DOHH2 (cell line): ENCODE measurements at regions not wholly inside any gene's neighbourhood (a gene's known extent, or its start where the extent isn't known, plus 50 kb on each side); places are given as distances from the start of the nearest gene placed in this dataset.

Experiments used
- H3F3A ChIP-seq: fragments of 200-600 bp; sonication (generic), shearing (Covaris generic); 2 replicates; pipeline ENCODE4 v1.6.0; 2016; ENCODE audit warnings: antibody characterized with exemption, mild to moderate bottlenecking; ENCODE audit not compliant: control insufficient read depth, insufficient read depth
- H3K27ac ChIP-seq: fragments of 200-600 bp; sonication (generic); 2 replicates; pipeline ENCODE4 v1.5.1; 2014; ENCODE audit warnings: low read depth, mild to moderate bottlenecking, low read length, moderate library complexity
- H3K27me3 ChIP-seq: fragments of 200-600 bp; sonication (generic); 2 replicates; pipeline ENCODE4 v1.6.1; 2014; ENCODE audit warnings: mild to moderate bottlenecking, low read length, mixed read lengths; ENCODE audit not compliant: control insufficient read depth
- H3K36me3 ChIP-seq: fragments of 200-600 bp; sonication (generic); 2 replicates; pipeline ENCODE4 v1.6.1; 2014; ENCODE audit warnings: mild to moderate bottlenecking, low read length, moderate library complexity, mixed read lengths; ENCODE audit not compliant: control insufficient read depth
- H3K4me1 ChIP-seq: fragments of 200-600 bp; sonication (generic); 2 replicates; pipeline ENCODE4 v1.6.1; 2014; ENCODE audit warnings: mild to moderate bottlenecking, low read length, mixed read lengths; ENCODE audit not compliant: control insufficient read depth
- H3K4me2 ChIP-seq: fragments of 200-600 bp; sonication (generic); 2 replicates; pipeline ENCODE4 v1.6.0; 2014; ENCODE audit warnings: mild to moderate bottlenecking, low read length, moderate library complexity
- H3K4me3 ChIP-seq: fragments of 200-600 bp; sonication (generic); 2 replicates; pipeline ENCODE4 v1.5.1; 2014; ENCODE audit warnings: mild to moderate bottlenecking, low read length, mixed read lengths
- H3K79me2 ChIP-seq: fragments of 200-600 bp; sonication (generic); 2 replicates; pipeline ENCODE4 v1.6.1; 2014; ENCODE audit warnings: mild to moderate bottlenecking, low read length, mixed read lengths; ENCODE audit not compliant: control insufficient read depth
- H3K9me2 ChIP-seq: fragments of 200-600 bp; sonication (generic); replicated peaks from 2 replicates; pipeline ENCODE4 v1.6.1; 2014; ENCODE audit warnings: mild to moderate bottlenecking, low read length, mixed read lengths; ENCODE audit not compliant: control insufficient read depth
- H3K9me3 ChIP-seq: fragments of 200-600 bp; sonication (generic); 2 replicates; pipeline ENCODE4 v1.6.1; 2014; ENCODE audit warnings: antibody characterized with exemption, low read length, mixed read lengths; ENCODE audit not compliant: control insufficient read depth, insufficient read depth
- H4K20me1 ChIP-seq: fragments of 200-600 bp; sonication (generic); 2 replicates; pipeline ENCODE4 v1.6.0; 2014; ENCODE audit warnings: low read depth, mild to moderate bottlenecking, antibody characterized with exemption, low read length, moderate library complexity; ENCODE audit not compliant: control insufficient read depth, insufficient read depth
- CTCF ChIP-seq: fragments of 200-600 bp; sonication (generic); IDR thresholded peaks from one replicate; pipeline ENCODE4 v1.5.1; 2014; ENCODE audit warnings: antibody characterized with exemption, mild to moderate bottlenecking, low read depth, low read length; ENCODE audit not compliant: poor library complexity, severe bottlenecking
- EZH2phosphoT487 ChIP-seq: fragments of 200-600 bp; sonication (generic); IDR thresholded peaks from 2 replicates; pipeline ENCODE4 v1.6.1; 2017; ENCODE audit warnings: borderline replicate concordance, mild to moderate bottlenecking, antibody characterized with exemption, low read length, moderate library complexity, mixed read lengths

- H3K27ac ChIP-seq: no peak overlapping the region
- H3K27me3 ChIP-seq: no peaks in the 10 kb centered on the region
- no peaks in the 10 kb centered on the region for H3K36me3 ChIP-seq
- H4K20me1 ChIP-seq: no peaks in the 10 kb centered on the region
- no peak for TF ChIP-seq CTCF
- TF ChIP-seq EZH2phosphoT487: no peak
- H3K4me3 ChIP-seq: no peak overlapping the region
- H3K4me1 ChIP-seq: no peaks in the 10 kb centered on the region
- H3K79me2 ChIP-seq: no peaks in the 10 kb centered on the region
- no peaks in the 10 kb centered on the region for H3F3A ChIP-seq
- no peak overlapping the region for H3K4me2 ChIP-seq
- no peaks in the 10 kb centered on the region for H3K9me2 ChIP-seq
- H3K9me3 ChIP-seq: no peaks in the 10 kb centered on the region
Observed at GRCh38 chr4:181676546-181676945, 566.7 kb upstream of the TENM3 start.

GRCh38 chr4:181677201-181677600 is 566.0 kb upstream of the TENM3 start:
- Histone ChIP-seq H3K79me2 (no peaks in the 10 kb centered on the region), H4K20me1 (no peaks in the 10 kb centered on the region), H3K9me3 (no peaks in the 10 kb centered on the region), H3F3A (no peaks in the 10 kb centered on the region), H3K36me3 (no peaks in the 10 kb centered on the region), H3K4me2 (no peak overlapping the region), H3K27ac (no peak overlapping the region), H3K4me1 (no peaks in the 10 kb centered on the region), H3K9me2 (no peaks in the 10 kb centered on the region), H3K4me3 (no peak overlapping the region), H3K27me3 (no peaks in the 10 kb centered on the region)
- TF ChIP-seq CTCF (no peak), EZH2phosphoT487 (no peak)

- no peaks in the 10 kb centered on the region for H3F3A ChIP-seq
- no peaks in the 10 kb centered on the region for H3K9me3 ChIP-seq
- no peaks in the 10 kb centered on the region for H3K27me3 ChIP-seq
- no peaks in the 10 kb centered on the region for H3K36me3 ChIP-seq
- H3K79me2 ChIP-seq: no peaks in the 10 kb centered on the region
- no peaks in the 10 kb centered on the region for H4K20me1 ChIP-seq
- H3K4me1 ChIP-seq: no peaks in the 10 kb centered on the region
- H3K27ac ChIP-seq: no peak overlapping the region
- H3K4me2 ChIP-seq: no peak overlapping the region
- no peak for TF ChIP-seq CTCF
- H3K4me3 ChIP-seq: no peak overlapping the region
- no peaks in the 10 kb centered on the region for H3K9me2 ChIP-seq
Observed at GRCh38 chr4:181677621-181678020, 565.6 kb upstream of the TENM3 start.

GRCh38 chr4:181679754-181680153 is 563.4 kb upstream of the TENM3 start:
- H3K27me3 ChIP-seq: no peaks in the 10 kb centered on the region
- H3K36me3 ChIP-seq: no peaks in the 10 kb centered on the region
- H3K27ac ChIP-seq: no peak overlapping the region
- no peaks in the 10 kb centered on the region for H3K4me1 ChIP-seq
- H3K9me3 ChIP-seq: no peaks in the 10 kb centered on the region
- TF ChIP-seq CTCF (no peak), EZH2phosphoT487 (no peak)
- H3K4me3 ChIP-seq: no peak overlapping the region
- no peak overlapping the region for H3K4me2 ChIP-seq
- H3K9me2 ChIP-seq: no peaks in the 10 kb centered on the region
- no peaks in the 10 kb centered on the region for H4K20me1 ChIP-seq
- no peaks in the 10 kb centered on the region for H3K79me2 ChIP-seq
- H3F3A ChIP-seq: no peaks in the 10 kb centered on the region
